SK-N-MC (cell line): ENCODE measurements at regions not wholly inside any gene's neighbourhood (a gene's known extent, or its start where the extent isn't known, plus 50 kb on each side); places are given as distances from the start of the nearest gene placed in this dataset.

Experiments used
- EZH2 ChIP-seq: fragments of 200-600 bp; sonication (generic); IDR thresholded peaks from one replicate; pipeline ENCODE4 v1.6.1; 2017; ENCODE audit warnings: antibody characterized with exemption
- FOXP2 ChIP-seq: optimal IDR thresholded peaks from 2 replicates; pipeline ENCODE3; 2011; ENCODE audit warnings: mild to moderate bottlenecking, moderate library complexity; ENCODE audit not compliant: insufficient read depth; ENCODE audit errors: extremely low read length, control extremely low read depth
- POLR2AphosphoS5 ChIP-seq: IDR thresholded peaks from 2 replicates; pipeline ENCODE4 v1.6.1; 2012; ENCODE audit warnings: mild to moderate bottlenecking, low read depth, low read length, borderline replicate concordance

DNA sequence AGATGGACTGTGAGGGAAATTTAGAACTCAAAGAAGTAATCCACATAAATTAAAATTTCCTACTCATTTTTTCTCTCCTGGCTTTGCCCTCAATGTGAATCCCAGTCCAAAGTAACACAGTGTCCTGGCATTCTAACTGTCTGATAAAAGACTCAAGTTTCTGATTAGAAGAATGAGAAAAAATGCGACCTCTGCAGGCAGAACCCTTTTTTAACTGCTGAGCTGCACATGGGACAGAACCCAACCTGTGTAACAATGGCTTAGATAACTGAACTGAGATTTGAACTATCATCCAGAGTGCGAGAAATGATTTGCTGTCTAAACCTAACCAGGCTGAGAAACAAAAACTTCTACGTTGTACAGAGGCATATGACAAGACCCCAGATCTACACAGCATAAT lies 385.6 kb upstream of the LRRC4C start:
- no peak for TF ChIP-seq EZH2
- TF ChIP-seq POLR2AphosphoS5, result no peak
- TF ChIP-seq FOXP2, result no peak
